ENCODE measurements at regions not wholly inside any gene's neighbourhood (a gene's known extent, or its start where the extent isn't known, plus 50 kb on each side); places are given as distances from the start of the nearest gene placed in this dataset.

- no peak for DNase-seq (ENCODE audit: low read depth)
- H3K4me3 ChIP-seq (ENCODE audit: low read depth, low read length) = no peak overlapping the region
- TF ChIP-seq, protein P1, sequence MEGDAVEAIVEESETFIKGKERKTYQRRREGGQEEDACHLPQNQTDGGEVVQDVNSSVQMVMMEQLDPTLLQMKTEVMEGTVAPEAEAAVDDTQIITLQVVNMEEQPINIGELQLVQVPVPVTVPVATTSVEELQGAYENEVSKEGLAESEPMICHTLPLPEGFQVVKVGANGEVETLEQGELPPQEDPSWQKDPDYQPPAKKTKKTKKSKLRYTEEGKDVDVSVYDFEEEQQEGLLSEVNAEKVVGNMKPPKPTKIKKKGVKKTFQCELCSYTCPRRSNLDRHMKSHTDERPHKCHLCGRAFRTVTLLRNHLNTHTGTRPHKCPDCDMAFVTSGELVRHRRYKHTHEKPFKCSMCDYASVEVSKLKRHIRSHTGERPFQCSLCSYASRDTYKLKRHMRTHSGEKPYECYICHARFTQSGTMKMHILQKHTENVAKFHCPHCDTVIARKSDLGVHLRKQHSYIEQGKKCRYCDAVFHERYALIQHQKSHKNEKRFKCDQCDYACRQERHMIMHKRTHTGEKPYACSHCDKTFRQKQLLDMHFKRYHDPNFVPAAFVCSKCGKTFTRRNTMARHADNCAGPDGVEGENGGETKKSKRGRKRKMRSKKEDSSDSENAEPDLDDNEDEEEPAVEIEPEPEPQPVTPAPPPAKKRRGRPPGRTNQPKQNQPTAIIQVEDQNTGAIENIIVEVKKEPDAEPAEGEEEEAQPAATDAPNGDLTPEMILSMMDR (IDR thresholded peaks at IDR 0.05; ENCODE audit: insufficient read depth, low read length) = no peak
These were observed 348.6 kb upstream of the CCDC54 start for GRCh38 chr3:107028626-107029025.

GRCh38 chr3:107032111-107032510 lies 345.1 kb upstream of the CCDC54 start:
- no peak for DNase-seq (ENCODE audit: low read depth)
- H3K4me3 ChIP-seq (ENCODE audit: low read depth, low read length) = no peak overlapping the region
- TF ChIP-seq, protein P1 (IDR thresholded peaks at IDR 0.05; ENCODE audit: insufficient read depth, low read length) = no peak

- no peak overlapping the region for H3K4me3 ChIP-seq (ENCODE audit: low read depth, low read length)
- TF ChIP-seq, protein P1 (IDR thresholded peaks at IDR 0.05; ENCODE audit: insufficient read depth, low read length) = no peak
- no peak for DNase-seq (ENCODE audit: low read depth)
These were observed 343.1 kb upstream of the CCDC54 start for GRCh38 chr3:107034142-107034541.

- H3K4me3 ChIP-seq (ENCODE audit: low read depth, low read length) = no peak overlapping the region
These were observed 342.1 kb upstream of the CCDC54 start for GRCh38 chr3:107035176-107035575.

GRCh38 chr3:107044677-107045076 lies 332.6 kb upstream of the CCDC54 start:
- no peak for DNase-seq (ENCODE audit: low read depth)
- H3K4me3 ChIP-seq (ENCODE audit: low read depth, low read length) = no peak overlapping the region
- TF ChIP-seq, protein P1 (IDR thresholded peaks at IDR 0.05; ENCODE audit: insufficient read depth, low read length) = no peak

More at GRCh38 chr3:107035176-107035575, 342.1 kb upstream of the CCDC54 start:
- DNase-seq (ENCODE audit: low read depth) = no peak
- TF ChIP-seq, protein P1 (IDR thresholded peaks at IDR 0.05; ENCODE audit: insufficient read depth, low read length) = no peak

DNA sequence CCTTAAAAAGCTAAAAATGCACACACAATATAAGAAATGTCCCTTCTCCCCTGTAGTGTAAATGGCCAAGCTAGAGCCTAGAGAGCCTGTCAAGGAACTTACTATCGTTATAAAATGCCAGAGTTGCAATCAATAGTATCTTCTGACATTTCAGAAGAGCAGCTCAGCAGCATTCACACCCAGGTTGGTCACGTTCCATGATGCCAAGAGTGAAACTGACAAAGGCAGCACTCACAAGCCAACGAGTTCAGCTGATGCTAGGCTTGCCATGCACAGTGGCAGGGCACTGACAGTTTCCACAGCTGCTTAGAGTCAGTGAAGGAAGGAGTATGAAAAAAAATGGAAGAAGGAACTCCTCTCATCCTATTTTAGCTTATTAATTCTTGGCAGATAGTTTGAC lies 331.4 kb upstream of the CCDC54 start:
- no peak for DNase-seq (ENCODE audit: low read depth)
- TF ChIP-seq, protein P1 (IDR thresholded peaks at IDR 0.05; ENCODE audit: insufficient read depth, low read length) = no peak
- H3K4me3 ChIP-seq (ENCODE audit: low read depth, low read length) = no peak overlapping the region
